ENCODE measurements at regions not wholly inside any gene's neighbourhood (a gene's known extent, or its start where the extent isn't known, plus 50 kb on each side); places are given as distances from the start of the nearest gene placed in this dataset.
A peak's percentile ranks its signal among the peaks of the same experiment; 100 is the strongest.

GRCh38 chr22:47927648-47928210, 1165.3 kb downstream of the TBC1D22A start:
- Mint-ChIP-seq H3K4me3 (no peak overlapping the region), H3K4me1 (no peaks in the 10 kb centered on the region), H3K27ac (no peak overlapping the region), H3K36me3 (no peaks in the 10 kb centered on the region), H3K9me3 (peaks cover 5% of the 10 kb centered on the region), H3K27me3 (peaks cover 11% of the 10 kb centered on the region)
- ATAC-seq (ENCODE audit: low read depth): no peak
- DNase-seq (ENCODE audit: low spot score in 2 of 2): no peak

- no peak overlapping the region for H3K4me3 Mint-ChIP-seq
- no peaks in the 10 kb centered on the region for H3K36me3 Mint-ChIP-seq
- DNase-seq (ENCODE audit: low spot score in 2 of 2) (no peak), ATAC-seq (ENCODE audit: low read depth) (no peak)
- no peak overlapping the region for H3K27ac Mint-ChIP-seq
- peaks cover 4% of the 10 kb centered on the region for H3K9me3 Mint-ChIP-seq
- peaks cover 6% of the 10 kb centered on the region for H3K27me3 Mint-ChIP-seq
- peaks cover 2% of the 10 kb centered on the region for H3K4me1 Mint-ChIP-seq
These were observed 1160.6 kb downstream of the TBC1D22A start for GRCh38 chr22:47923011-47923427.

GRCh38 chr22:47921906-47922305, 1159.5 kb downstream of the TBC1D22A start:
- no peak overlapping the region for H3K4me3 Mint-ChIP-seq
- H3K27me3 Mint-ChIP-seq: peaks cover 4% of the 10 kb centered on the region
- DNase-seq (ENCODE audit: low spot score in 2 of 2): no peak
- ATAC-seq (ENCODE audit: low read depth): no peak
- H3K36me3 Mint-ChIP-seq: no peaks in the 10 kb centered on the region
- H3K9me3 Mint-ChIP-seq: peaks cover 4% of the 10 kb centered on the region
- no peak overlapping the region for H3K27ac Mint-ChIP-seq
- H3K4me1 Mint-ChIP-seq: peaks cover 5% of the 10 kb centered on the region

GRCh38 chr22:47920380-47920959, 1158.0 kb downstream of the TBC1D22A start:
- Mint-ChIP-seq H3K36me3 (no peaks in the 10 kb centered on the region), H3K27me3 (peaks cover 4% of the 10 kb centered on the region), H3K9me3 (peaks cover 4% of the 10 kb centered on the region), H3K4me3 (no peak overlapping the region), H3K27ac (no peak overlapping the region), H3K4me1 (peaks cover 5% of the 10 kb centered on the region)
- ATAC-seq (ENCODE audit: low read depth) (no peak), DNase-seq (ENCODE audit: low spot score in 2 of 2) (no peak)

GRCh38 chr22:47919893-47920292, 1157.4 kb downstream of the TBC1D22A start:
- ATAC-seq (ENCODE audit: low read depth) (no peak), DNase-seq (ENCODE audit: low spot score in 2 of 2) (no peak)
- Mint-ChIP-seq H3K36me3 (no peaks in the 10 kb centered on the region), H3K27me3 (peaks cover 1% of the 10 kb centered on the region), H3K4me1 (peaks cover 5% of the 10 kb centered on the region), H3K27ac (no peak overlapping the region), H3K4me3 (no peak overlapping the region), H3K9me3 (peaks cover 4% of the 10 kb centered on the region)

GRCh38 chr22:47919001-47919441, 1156.6 kb downstream of the TBC1D22A start:
- H3K27me3 Mint-ChIP-seq: no peaks in the 10 kb centered on the region
- H3K4me3 Mint-ChIP-seq: no peak overlapping the region

GRCh38 chr22:47918276-47918921, 1155.9 kb downstream of the TBC1D22A start:
- no peak overlapping the region for H3K4me3 Mint-ChIP-seq
- peak; percentile 74 for ATAC-seq (ENCODE audit: low read depth)
- H3K27me3 Mint-ChIP-seq: peaks cover 2% of the 10 kb centered on the region
- H3K9me3 Mint-ChIP-seq: no peaks in the 10 kb centered on the region
- H3K27ac Mint-ChIP-seq: no peak overlapping the region
- no peaks in the 10 kb centered on the region for H3K36me3 Mint-ChIP-seq
- peaks cover 5% of the 10 kb centered on the region for H3K4me1 Mint-ChIP-seq
- no peak for DNase-seq (ENCODE audit: low spot score in 2 of 2)

More at GRCh38 chr22:47919001-47919441, 1156.6 kb downstream of the TBC1D22A start:
- DNase-seq (ENCODE audit: low spot score in 2 of 2) (no peak), ATAC-seq (ENCODE audit: low read depth) (no peak)
- H3K36me3 Mint-ChIP-seq: no peaks in the 10 kb centered on the region
- no peak overlapping the region for H3K27ac Mint-ChIP-seq
- H3K4me1 Mint-ChIP-seq: peaks cover 5% of the 10 kb centered on the region
- H3K9me3 Mint-ChIP-seq: peaks cover 4% of the 10 kb centered on the region

- no peak overlapping the region for H3K4me3 Mint-ChIP-seq
- peaks cover 5% of the 10 kb centered on the region for H3K36me3 Mint-ChIP-seq
- H3K27ac Mint-ChIP-seq: no peak overlapping the region
- no peak for ATAC-seq (ENCODE audit: low read depth)
- peaks cover 5% of the 10 kb centered on the region for H3K27me3 Mint-ChIP-seq
- H3K4me1 Mint-ChIP-seq: peaks cover 5% of the 10 kb centered on the region
- no peak for DNase-seq (ENCODE audit: low spot score in 2 of 2)
- peaks cover 12% of the 10 kb centered on the region for H3K9me3 Mint-ChIP-seq
These were observed 1152.1 kb downstream of the TBC1D22A start for GRCh38 chr22:47914481-47915097.

- Mint-ChIP-seq H3K36me3 (peaks cover 2% of the 10 kb centered on the region), H3K9me3 (peaks cover 7% of the 10 kb centered on the region), H3K27ac (no peak overlapping the region), H3K4me1 (no peaks in the 10 kb centered on the region), H3K4me3 (no peak overlapping the region), H3K27me3 (peaks cover 3% of the 10 kb centered on the region)
- no peak for ATAC-seq (ENCODE audit: low read depth)
- no peak for DNase-seq (ENCODE audit: low spot score in 2 of 2)
These were observed 1140.3 kb downstream of the TBC1D22A start for GRCh38 chr22:47902646-47903180.

GRCh38 chr22:47901911-47902310, 1139.5 kb downstream of the TBC1D22A start:
- peaks cover 7% of the 10 kb centered on the region for H3K9me3 Mint-ChIP-seq
- no peaks in the 10 kb centered on the region for H3K4me1 Mint-ChIP-seq
- DNase-seq (ENCODE audit: low spot score in 2 of 2): no peak

GRCh38 chr22:47899894-47900293, 1137.4 kb downstream of the TBC1D22A start:
- H3K4me1 Mint-ChIP-seq: no peaks in the 10 kb centered on the region

More at GRCh38 chr22:47901911-47902310, 1139.5 kb downstream of the TBC1D22A start:
- H3K36me3 Mint-ChIP-seq: peaks cover 2% of the 10 kb centered on the region
- H3K27ac Mint-ChIP-seq: no peak overlapping the region
- peaks cover 3% of the 10 kb centered on the region for H3K27me3 Mint-ChIP-seq
- no peak for ATAC-seq (ENCODE audit: low read depth)
- H3K4me3 Mint-ChIP-seq: no peak overlapping the region

GRCh38 chr22:47898946-47899345, 1136.5 kb downstream of the TBC1D22A start:
- H3K4me3 Mint-ChIP-seq: no peak overlapping the region
- H3K4me1 Mint-ChIP-seq: no peaks in the 10 kb centered on the region
- H3K36me3 Mint-ChIP-seq: peaks cover 2% of the 10 kb centered on the region
- no peak overlapping the region for H3K27ac Mint-ChIP-seq
- ATAC-seq (ENCODE audit: low read depth): no peak
- no peak for DNase-seq (ENCODE audit: low spot score in 2 of 2)
- H3K27me3 Mint-ChIP-seq: no peaks in the 10 kb centered on the region
- peaks cover 4% of the 10 kb centered on the region for H3K9me3 Mint-ChIP-seq

More at GRCh38 chr22:47899894-47900293, 1137.4 kb downstream of the TBC1D22A start:
- no peak overlapping the region for H3K27ac Mint-ChIP-seq
- H3K9me3 Mint-ChIP-seq: peaks cover 2% of the 10 kb centered on the region
- DNase-seq (ENCODE audit: low spot score in 2 of 2) (no peak), ATAC-seq (ENCODE audit: low read depth) (no peak)
- no peak overlapping the region for H3K4me3 Mint-ChIP-seq
- H3K36me3 Mint-ChIP-seq: peaks cover 2% of the 10 kb centered on the region
- H3K27me3 Mint-ChIP-seq: no peaks in the 10 kb centered on the region

GRCh38 chr22:47891609-47892008, 1129.2 kb downstream of the TBC1D22A start:
- DNase-seq (ENCODE audit: low spot score in 2 of 2): no peak

GRCh38 chr22:47888817-47889216, 1126.4 kb downstream of the TBC1D22A start:
- no peak for DNase-seq (ENCODE audit: low spot score in 2 of 2)
- Mint-ChIP-seq H3K4me3 (no peak overlapping the region), H3K27ac (no peak overlapping the region), H3K4me1 (no peaks in the 10 kb centered on the region), H3K27me3 (peaks cover 2% of the 10 kb centered on the region), H3K36me3 (no peaks in the 10 kb centered on the region), H3K9me3 (no peaks in the 10 kb centered on the region)
- no peak for ATAC-seq (ENCODE audit: low read depth)

More at GRCh38 chr22:47891609-47892008, 1129.2 kb downstream of the TBC1D22A start:
- Mint-ChIP-seq H3K36me3 (peaks cover 2% of the 10 kb centered on the region), H3K27me3 (no peaks in the 10 kb centered on the region), H3K9me3 (peaks cover 2% of the 10 kb centered on the region), H3K4me1 (no peaks in the 10 kb centered on the region), H3K27ac (no peak overlapping the region), H3K4me3 (no peak overlapping the region)
- no peak for ATAC-seq (ENCODE audit: low read depth)
